Immature natural killer cell (primary cell): ENCODE measurements at regions not wholly inside any gene's neighbourhood (a gene's known extent, or its start where the extent isn't known, plus 50 kb on each side); places are given as distances from the start of the nearest gene placed in this dataset.

Experiments used
- DNase-seq, 3 donors: peaks; one replicate each; pipeline ENCODE4 v3.0.0; 2022; ENCODE audit warnings: mixed read lengths in 1 of 3
- H3K27ac Mint-ChIP-seq, 6 donors: one replicate each; pipeline ENCODE4 v1.8.0; 2020; ENCODE audit warnings: mixed read lengths in 6 of 6, mild to moderate bottlenecking in 5 of 6, inconsistent platforms in 4 of 6, moderate library complexity in 3 of 6
- H3K27me3 Mint-ChIP-seq, 3 donors: one replicate each; pipeline ENCODE4 v1.8.0; 2020 to 2021; ENCODE audit warnings: low read depth in 3 of 3, mild to moderate bottlenecking in 3 of 3, mixed read lengths in 3 of 3, moderate library complexity in 3 of 3, inconsistent platforms in 1 of 3
- H3K36me3 Mint-ChIP-seq, 3 donors: one replicate each; pipeline ENCODE4 v1.8.0; 2020; ENCODE audit warnings: mixed read lengths in 3 of 3, inconsistent platforms in 2 of 3, mild to moderate bottlenecking in 2 of 3
- H3K4me1 Mint-ChIP-seq, 2 donors: one replicate each; pipeline ENCODE4 v1.8.0; 2020; ENCODE audit warnings: inconsistent platforms in 2 of 2, mild to moderate bottlenecking in 2 of 2, mixed read lengths in 2 of 2, moderate library complexity in 1 of 2
- H3K4me3 Mint-ChIP-seq, 5 donors: one replicate each; pipeline ENCODE4 v1.8.0; 2020; ENCODE audit warnings: mild to moderate bottlenecking in 5 of 5, mixed read lengths in 5 of 5, inconsistent platforms in 3 of 5, moderate library complexity in 3 of 5
- H3K9me3 Mint-ChIP-seq, 6 donors: one replicate each; pipeline ENCODE4 v1.8.0; 2020; ENCODE audit warnings: mild to moderate bottlenecking in 6 of 6, mixed read lengths in 6 of 6, inconsistent platforms in 4 of 6, moderate library complexity in 3 of 6

- no peaks in the 10 kb centered on the region for H3K36me3 Mint-ChIP-seq
- H3K9me3 Mint-ChIP-seq, result no peaks in the 10 kb centered on the region
- no peak for DNase-seq
- no peak overlapping the region for H3K27ac Mint-ChIP-seq
- no peak overlapping the region for H3K4me3 Mint-ChIP-seq
- peaks cover 0 to 5% (median 3%) of the 10 kb centered on the region in 3 donors for H3K27me3 Mint-ChIP-seq
- H3K4me1 Mint-ChIP-seq, result no peaks in the 10 kb centered on the region
Measured at GRCh38 chr10:128421371-128422160, 295.3 kb upstream of the MKI67 start.

- Mint-ChIP-seq H3K27ac (no peak overlapping the region), H3K9me3 (no peaks in the 10 kb centered on the region), H3K4me1 (no peaks in the 10 kb centered on the region), H3K27me3 (peaks cover 0 to 5% (median 4%) of the 10 kb centered on the region in 3 donors), H3K36me3 (no peaks in the 10 kb centered on the region), H3K4me3 (no peak overlapping the region)
- DNase-seq, result no peak
Measured at GRCh38 chr10:128422190-128422589, 296.0 kb upstream of the MKI67 start.

GRCh38 chr10:128422999-128423398 is 296.8 kb upstream of the MKI67 start:
- no peak overlapping the region for H3K27ac Mint-ChIP-seq
- no peak for DNase-seq
- H3K9me3 Mint-ChIP-seq, result no peaks in the 10 kb centered on the region
- H3K4me1 Mint-ChIP-seq, result no peaks in the 10 kb centered on the region
- no peaks in the 10 kb centered on the region for H3K36me3 Mint-ChIP-seq
- no peak overlapping the region for H3K4me3 Mint-ChIP-seq
- peaks cover 0 to 11% (median 6%) of the 10 kb centered on the region in 3 donors for H3K27me3 Mint-ChIP-seq

- no peak for DNase-seq
- Mint-ChIP-seq H3K27ac (no peak overlapping the region), H3K36me3 (no peaks in the 10 kb centered on the region), H3K9me3 (peaks cover 0 to 2% (median 0%) of the 10 kb centered on the region in 6 donors), H3K27me3 (peaks cover 2 to 8% (median 6%) of the 10 kb centered on the region in 3 donors), H3K4me3 (no peak overlapping the region), H3K4me1 (no peaks in the 10 kb centered on the region)
Measured at GRCh38 chr10:128429321-128429720, 303.1 kb upstream of the MKI67 start.

- Mint-ChIP-seq H3K4me3 (no peak overlapping the region), H3K9me3 (peaks cover 0 to 2% (median 0%) of the 10 kb centered on the region in 6 donors), H3K27me3 (peaks cover 2 to 11% (median 4%) of the 10 kb centered on the region in 3 donors), H3K36me3 (no peaks in the 10 kb centered on the region), H3K4me1 (no peaks in the 10 kb centered on the region), H3K27ac (no peak overlapping the region)
- DNase-seq, result no peak
Measured at GRCh38 chr10:128429835-128430513, 303.8 kb upstream of the MKI67 start.

GRCh38 chr10:128431083-128431482 is 304.9 kb upstream of the MKI67 start:
- H3K36me3 Mint-ChIP-seq, result no peaks in the 10 kb centered on the region
- peaks cover 0 to 2% (median 0%) of the 10 kb centered on the region in 6 donors for H3K9me3 Mint-ChIP-seq
- no peaks in the 10 kb centered on the region for H3K4me1 Mint-ChIP-seq
- DNase-seq, result no peak
- no peak overlapping the region for H3K4me3 Mint-ChIP-seq
- no peak overlapping the region for H3K27ac Mint-ChIP-seq
- peaks cover 2 to 15% (median 6%) of the 10 kb centered on the region in 3 donors for H3K27me3 Mint-ChIP-seq

- Mint-ChIP-seq H3K36me3 (no peaks in the 10 kb centered on the region), H3K27me3 (peaks cover 5 to 15% (median 7%) of the 10 kb centered on the region in 3 donors), H3K4me1 (no peaks in the 10 kb centered on the region), H3K9me3 (peaks cover 0 to 2% (median 0%) of the 10 kb centered on the region in 6 donors), H3K27ac (no peak overlapping the region), H3K4me3 (no peak overlapping the region)
- no peak for DNase-seq
Measured at GRCh38 chr10:128431506-128431905, 305.3 kb upstream of the MKI67 start.

- no peaks in the 10 kb centered on the region for H3K4me1 Mint-ChIP-seq
- no peak overlapping the region for H3K27ac Mint-ChIP-seq
- DNase-seq, result no peak
- peaks cover 6 to 20% (median 9%) of the 10 kb centered on the region in 3 donors for H3K27me3 Mint-ChIP-seq
- H3K4me3 Mint-ChIP-seq, result no peak overlapping the region
- H3K9me3 Mint-ChIP-seq, result peaks cover 0 to 2% (median 0%) of the 10 kb centered on the region in 6 donors
- no peaks in the 10 kb centered on the region for H3K36me3 Mint-ChIP-seq
Measured at GRCh38 chr10:128432011-128432410, 305.8 kb upstream of the MKI67 start.

GRCh38 chr10:128432423-128432822 is 306.2 kb upstream of the MKI67 start:
- H3K27me3 Mint-ChIP-seq, result peaks cover 6 to 19% (median 8%) of the 10 kb centered on the region in 3 donors
- no peak overlapping the region for H3K27ac Mint-ChIP-seq
- H3K4me1 Mint-ChIP-seq, result no peaks in the 10 kb centered on the region
- H3K4me3 Mint-ChIP-seq, result no peak overlapping the region
- DNase-seq, result no peak
- H3K36me3 Mint-ChIP-seq, result no peaks in the 10 kb centered on the region
- H3K9me3 Mint-ChIP-seq, result peaks cover 0 to 2% (median 0%) of the 10 kb centered on the region in 6 donors

GRCh38 chr10:128435811-128436210 is 309.6 kb upstream of the MKI67 start:
- no peak overlapping the region for H3K4me3 Mint-ChIP-seq
- no peak overlapping the region for H3K27ac Mint-ChIP-seq
- no peaks in the 10 kb centered on the region for H3K36me3 Mint-ChIP-seq
- no peaks in the 10 kb centered on the region for H3K4me1 Mint-ChIP-seq
- no peak for DNase-seq
- H3K27me3 Mint-ChIP-seq, result peaks cover 5 to 25% (median 8%) of the 10 kb centered on the region in 3 donors
- H3K9me3 Mint-ChIP-seq, result peaks cover 0 to 2% (median 0%) of the 10 kb centered on the region in 6 donors

- no peaks in the 10 kb centered on the region for H3K9me3 Mint-ChIP-seq
- H3K27ac Mint-ChIP-seq, result no peak overlapping the region
- no peaks in the 10 kb centered on the region for H3K4me1 Mint-ChIP-seq
- peaks cover 5 to 27% (median 8%) of the 10 kb centered on the region in 3 donors for H3K27me3 Mint-ChIP-seq
- H3K36me3 Mint-ChIP-seq, result no peaks in the 10 kb centered on the region
- no peak overlapping the region for H3K4me3 Mint-ChIP-seq
- no peak for DNase-seq
Measured at GRCh38 chr10:128437786-128438345, 311.6 kb upstream of the MKI67 start.

- no peak for DNase-seq
- Mint-ChIP-seq H3K4me1 (no peaks in the 10 kb centered on the region), H3K27ac (no peak overlapping the region), H3K4me3 (no peak overlapping the region), H3K36me3 (no peaks in the 10 kb centered on the region), H3K9me3 (no peaks in the 10 kb centered on the region), H3K27me3 (peaks cover 5 to 27% (median 7%) of the 10 kb centered on the region in 3 donors)
Measured at GRCh38 chr10:128438417-128439063, 312.3 kb upstream of the MKI67 start.

- Mint-ChIP-seq H3K4me1 (no peaks in the 10 kb centered on the region), H3K27ac (no peak overlapping the region), H3K36me3 (no peaks in the 10 kb centered on the region), H3K4me3 (no peak overlapping the region), H3K27me3 (peaks cover 5 to 22% (median 11%) of the 10 kb centered on the region in 3 donors), H3K9me3 (no peaks in the 10 kb centered on the region)
- no peak for DNase-seq
Measured at GRCh38 chr10:128440513-128441160, 314.4 kb upstream of the MKI67 start.
